ENCODE measurements at regions not wholly inside any gene's neighbourhood (a gene's known extent, or its start where the extent isn't known, plus 50 kb on each side); places are given as distances from the start of the nearest gene placed in this dataset.

GRCh38 chr21:37984416-37984815, 68.2 kb upstream of the KCNJ6 start:
- DNase-seq (ENCODE audit: low spot score), result no peak
- Histone ChIP-seq H3K4me1 (ENCODE audit: control insufficient read depth in 4 of 4, insufficient read depth in 4 of 4, low read length in 3 of 4) (no peaks in the 10 kb centered on the region), H3K9ac (ENCODE audit: low read depth in 1 of 2, low read length in 2 of 2) (no peak overlapping the region), H3K36me3 (ENCODE audit: control insufficient read depth in 4 of 4, insufficient read depth in 3 of 4, low read depth in 1 of 4, low read length in 3 of 4) (no peaks in the 10 kb centered on the region), H3K4me3 (ENCODE audit: low read depth in 1 of 3, low read length in 3 of 3) (no peak overlapping the region), H3K27me3 (ENCODE audit: control insufficient read depth in 4 of 4, insufficient read depth in 4 of 4, low read length in 3 of 4) (peaks cover 0 to 4% (median under 1%) of the 10 kb centered on the region in 4 donors), H3K9me3 (ENCODE audit: control insufficient read depth in 4 of 4, low read length in 3 of 4) (peaks cover 0 to 3% (median 0%) of the 10 kb centered on the region in 4 donors), H3K27ac (ENCODE audit: low read depth in 1 of 2, low read length in 2 of 2) (no peak overlapping the region)
- TF ChIP-seq NR2F2 (IDR thresholded peaks at IDR 0.05) (no peak), REST (IDR thresholded peaks at IDR 0.05) (no peak), SP1 (IDR thresholded peaks at IDR 0.05) (no peak), ATF3 (IDR thresholded peaks at IDR 0.05) (no peak), RAD21 (IDR thresholded peaks at IDR 0.05) (no peak), ZBTB33 (IDR thresholded peaks at IDR 0.05) (no peak), HNF4G (IDR thresholded peaks at IDR 0.05) (no peak), JUND (IDR thresholded peaks at IDR 0.05) (no peak), RXRA (IDR thresholded peaks at IDR 0.05) (no peak), FOXA2 (IDR thresholded peaks at IDR 0.05) (no peak), EGR1 (IDR thresholded peaks at IDR 0.05; ENCODE audit: low read depth in 2 of 2) (no peak), YY1 (IDR thresholded peaks at IDR 0.05) (no peak), CTCF (IDR thresholded peaks at IDR 0.05; ENCODE audit: low read depth, low read length, missing input control) (no peak)
- 79% methylated on average over 2 of the region's 2 CpGs for WGBS

- WGBS, result 76% methylated on average over 3 of the region's 3 CpGs
- H3K9ac ChIP-seq (ENCODE audit: low read depth in 1 of 2, low read length in 2 of 2), result no peak overlapping the region
- no peaks in the 10 kb centered on the region for H3K36me3 ChIP-seq (ENCODE audit: control insufficient read depth in 4 of 4, insufficient read depth in 3 of 4, low read depth in 1 of 4, low read length in 3 of 4)
- H3K27ac ChIP-seq (ENCODE audit: low read depth in 1 of 2, low read length in 2 of 2), result no peak overlapping the region
- H3K4me3 ChIP-seq (ENCODE audit: low read depth in 1 of 3, low read length in 3 of 3), result no peak overlapping the region
- peaks cover 0 to 3% (median 0%) of the 10 kb centered on the region in 4 donors for H3K9me3 ChIP-seq (ENCODE audit: control insufficient read depth in 4 of 4, low read length in 3 of 4)
- H3K27me3 ChIP-seq (ENCODE audit: control insufficient read depth in 4 of 4, insufficient read depth in 4 of 4, low read length in 3 of 4), result peaks cover 0 to 4% (median under 1%) of the 10 kb centered on the region in 4 donors
- TF ChIP-seq NR2F2 (IDR thresholded peaks at IDR 0.05) (no peak), GABPA (IDR thresholded peaks at IDR 0.05 in 1 of 2, conservative IDR thresholded peaks at IDR 0.05 in 1 of 2) (no peak), REST (IDR thresholded peaks at IDR 0.05) (no peak), RXRA (IDR thresholded peaks at IDR 0.05) (no peak), FOXA1 (IDR thresholded peaks at IDR 0.05) (no peak), TAF1 (conservative IDR thresholded peaks at IDR 0.05) (no peak), EGR1 (IDR thresholded peaks at IDR 0.05; ENCODE audit: low read depth in 2 of 2) (no peak)
- DNase-seq (ENCODE audit: low spot score), result no peak
- no peaks in the 10 kb centered on the region for H3K4me1 ChIP-seq (ENCODE audit: control insufficient read depth in 4 of 4, insufficient read depth in 4 of 4, low read length in 3 of 4)
Observed at GRCh38 chr21:37986000-37986399, 69.7 kb upstream of the KCNJ6 start.
